ENCODE measurements at regions not wholly inside any gene's neighbourhood (a gene's known extent, or its start where the extent isn't known, plus 50 kb on each side); places are given as distances from the start of the nearest gene placed in this dataset.

DNA sequence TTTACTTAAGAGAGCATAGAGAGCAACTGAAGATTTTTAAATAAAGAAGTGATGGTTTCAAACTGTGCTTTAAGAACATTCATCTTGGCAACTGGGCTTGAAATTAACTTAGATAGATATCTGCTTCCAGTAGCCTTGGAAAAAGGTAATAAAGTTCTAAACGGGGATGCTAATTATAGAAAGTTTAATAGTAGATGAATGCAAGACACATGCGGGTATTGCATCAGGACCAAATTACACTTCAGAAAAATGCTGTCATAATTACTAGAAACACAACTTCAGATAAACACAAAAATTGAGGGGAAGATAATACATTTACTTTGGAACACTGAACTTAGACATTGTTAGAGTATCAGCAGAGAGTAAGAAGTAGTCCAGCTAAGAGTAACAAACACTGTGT, 227.7 kb upstream of the SNX2 start:
- Histone ChIP-seq H3K4me1 (ENCODE audit: control insufficient read depth, insufficient read depth, low read length) (no peaks in the 10 kb centered on the region), H3K36me3 (ENCODE audit: control insufficient read depth, insufficient read depth, low read length) (no peaks in the 10 kb centered on the region), H3K27me3 (ENCODE audit: control insufficient read depth, insufficient read depth, low read length) (no peaks in the 10 kb centered on the region), H3K9me3 (ENCODE audit: control insufficient read depth, insufficient read depth, low read length) (no peaks in the 10 kb centered on the region), H3K4me3 (ENCODE audit: low read depth, low read length) (no peak overlapping the region), H3K9ac (ENCODE audit: low read depth, low read length) (no peak overlapping the region), H3K27ac (ENCODE audit: low read depth, low read length) (no peak overlapping the region)

DNA sequence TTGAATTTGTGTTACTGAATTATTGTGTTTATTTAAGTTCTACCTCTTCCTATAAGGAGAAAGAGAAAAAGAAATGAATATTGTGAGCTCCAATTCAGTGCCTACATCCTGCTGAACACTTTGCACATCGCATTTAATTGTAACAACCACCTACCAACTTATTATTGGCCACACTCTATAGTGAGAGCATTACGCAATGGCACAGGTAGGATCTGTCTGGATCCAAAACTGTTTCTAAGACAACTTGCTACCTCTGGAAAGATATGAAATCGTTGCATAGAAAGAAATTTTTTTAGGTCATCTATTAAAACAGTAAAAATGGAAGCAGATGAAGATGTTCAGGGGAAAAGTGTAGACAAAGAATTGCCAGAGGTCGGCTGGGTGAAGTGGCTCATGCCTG, 227.2 kb upstream of the SNX2 start:
- Histone ChIP-seq H3K4me3 (ENCODE audit: low read depth, low read length) (no peak overlapping the region), H3K36me3 (ENCODE audit: control insufficient read depth, insufficient read depth, low read length) (no peaks in the 10 kb centered on the region), H3K9me3 (ENCODE audit: control insufficient read depth, insufficient read depth, low read length) (no peaks in the 10 kb centered on the region), H3K9ac (ENCODE audit: low read depth, low read length) (no peak overlapping the region), H3K27me3 (ENCODE audit: control insufficient read depth, insufficient read depth, low read length) (no peaks in the 10 kb centered on the region), H3K4me1 (ENCODE audit: control insufficient read depth, insufficient read depth, low read length) (no peaks in the 10 kb centered on the region), H3K27ac (ENCODE audit: low read depth, low read length) (no peak overlapping the region)

DNA sequence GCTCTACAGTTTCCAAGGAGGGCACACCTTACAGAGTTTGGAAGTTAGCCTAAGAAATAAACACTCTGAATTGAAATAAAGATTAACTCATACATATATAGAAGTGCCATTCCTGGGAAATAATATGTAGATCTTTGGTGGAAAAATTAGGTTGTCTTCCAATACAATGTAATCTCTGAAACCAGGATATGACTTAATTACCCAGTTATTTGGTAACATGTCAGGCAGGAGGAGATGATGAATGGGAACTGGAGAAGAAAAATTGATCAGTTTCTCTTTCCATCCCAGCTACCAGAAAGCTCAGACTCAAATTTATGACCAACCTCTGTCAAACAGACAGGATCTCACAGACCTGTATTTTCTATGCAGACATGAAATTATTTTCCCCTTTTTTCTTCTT, 215.2 kb upstream of the SNX2 start:
- no peak overlapping the region for H3K9ac ChIP-seq (ENCODE audit: low read depth, low read length)
- H3K36me3 ChIP-seq (ENCODE audit: control insufficient read depth, insufficient read depth, low read length) = no peaks in the 10 kb centered on the region
- no peak overlapping the region for H3K27ac ChIP-seq (ENCODE audit: low read depth, low read length)
- no peak overlapping the region for H3K4me3 ChIP-seq (ENCODE audit: low read depth, low read length)
- H3K4me1 ChIP-seq (ENCODE audit: control insufficient read depth, insufficient read depth, low read length) = no peaks in the 10 kb centered on the region
- H3K27me3 ChIP-seq (ENCODE audit: control insufficient read depth, insufficient read depth, low read length) = no peaks in the 10 kb centered on the region
- no peaks in the 10 kb centered on the region for H3K9me3 ChIP-seq (ENCODE audit: control insufficient read depth, insufficient read depth, low read length)

DNA sequence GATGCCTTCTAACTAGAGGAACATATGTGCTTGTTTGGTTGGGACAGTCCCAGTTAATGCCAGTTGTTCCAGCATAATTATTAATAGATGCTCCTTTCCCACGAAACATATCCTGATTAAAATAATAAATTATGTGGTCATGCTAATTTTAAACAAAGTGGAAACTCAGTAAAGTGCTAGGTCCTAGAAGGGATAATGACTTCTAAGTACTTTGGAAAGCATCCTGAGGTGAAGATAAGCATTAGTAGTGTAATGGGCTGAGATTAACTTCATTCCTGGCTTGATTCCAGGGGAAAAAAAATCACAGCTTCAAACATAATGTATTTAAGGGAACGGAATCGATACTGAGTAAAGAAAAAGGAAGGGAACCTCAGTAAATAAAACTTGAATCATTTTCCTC, 213.7 kb upstream of the SNX2 start:
- Histone ChIP-seq H3K27ac (ENCODE audit: low read depth, low read length) (no peak overlapping the region), H3K4me1 (ENCODE audit: control insufficient read depth, insufficient read depth, low read length) (no peaks in the 10 kb centered on the region), H3K36me3 (ENCODE audit: control insufficient read depth, insufficient read depth, low read length) (no peaks in the 10 kb centered on the region), H3K27me3 (ENCODE audit: control insufficient read depth, insufficient read depth, low read length) (no peaks in the 10 kb centered on the region), H3K9me3 (ENCODE audit: control insufficient read depth, insufficient read depth, low read length) (no peaks in the 10 kb centered on the region), H3K9ac (ENCODE audit: low read depth, low read length) (no peak overlapping the region), H3K4me3 (ENCODE audit: low read depth, low read length) (no peak overlapping the region)

DNA sequence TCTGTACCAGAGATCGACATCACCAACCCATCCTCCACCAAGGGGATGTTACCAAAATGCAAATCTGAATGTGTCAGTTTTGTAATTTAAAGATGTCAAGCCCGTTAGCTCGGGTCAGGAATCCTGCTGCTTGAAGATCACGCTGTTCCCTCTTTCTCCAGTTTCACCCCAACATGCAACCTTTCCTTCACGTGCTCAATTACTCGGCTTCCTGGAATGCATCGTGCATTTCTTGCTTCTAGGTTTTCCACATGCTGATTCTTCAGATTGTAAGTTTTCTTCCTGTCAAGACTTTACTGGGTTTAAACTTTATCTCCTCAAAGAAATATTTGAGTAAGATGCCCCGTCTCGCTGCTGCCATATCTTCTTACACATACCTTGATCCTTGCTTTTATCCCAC, 209.5 kb upstream of the SNX2 start:
- Histone ChIP-seq H3K4me3 (ENCODE audit: low read depth, low read length) (no peak overlapping the region), H3K4me1 (ENCODE audit: control insufficient read depth, insufficient read depth, low read length) (no peaks in the 10 kb centered on the region), H3K27ac (ENCODE audit: low read depth, low read length) (no peak overlapping the region), H3K36me3 (ENCODE audit: control insufficient read depth, insufficient read depth, low read length) (no peaks in the 10 kb centered on the region), H3K9me3 (ENCODE audit: control insufficient read depth, insufficient read depth, low read length) (no peaks in the 10 kb centered on the region), H3K9ac (ENCODE audit: low read depth, low read length) (no peak overlapping the region), H3K27me3 (ENCODE audit: control insufficient read depth, insufficient read depth, low read length) (no peaks in the 10 kb centered on the region)

DNA sequence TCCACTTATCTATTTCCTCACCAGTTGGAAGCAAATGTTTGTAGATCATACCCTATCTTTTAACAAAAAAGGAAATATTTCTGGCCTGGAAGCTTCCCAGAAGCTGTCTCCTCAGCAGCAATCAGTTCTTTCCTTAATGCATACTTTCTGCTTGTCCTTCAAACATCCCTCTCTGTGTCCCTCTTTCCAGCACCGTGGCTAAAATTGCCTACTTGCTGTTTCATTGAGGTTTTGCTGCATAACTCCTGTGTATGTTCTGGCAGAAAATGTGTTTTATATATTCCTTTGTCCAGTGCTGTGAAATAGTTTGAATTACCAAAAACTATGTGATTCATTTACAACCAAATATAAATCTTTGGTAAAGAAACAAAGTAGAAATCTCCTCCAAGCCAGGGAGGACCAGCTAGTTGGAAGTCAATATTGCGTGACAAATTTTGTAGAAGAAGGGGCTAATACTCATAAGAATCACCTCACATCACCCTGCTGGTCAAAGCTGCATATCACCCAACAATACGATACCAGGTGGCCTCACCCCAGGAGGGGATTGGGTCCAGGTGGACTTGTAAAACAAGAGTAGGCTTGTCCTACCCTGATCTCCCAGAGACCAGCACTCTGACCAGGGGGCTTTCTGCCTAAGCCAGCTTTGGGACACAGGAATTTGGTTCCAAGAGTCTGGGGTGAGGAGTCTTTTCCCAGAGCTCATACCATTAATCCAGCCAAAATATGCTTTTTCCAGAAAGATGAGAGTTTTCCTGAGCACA, 198.4 kb upstream of the SNX2 start:
- no peaks in the 10 kb centered on the region for H3K9me3 ChIP-seq (ENCODE audit: control insufficient read depth, insufficient read depth, low read length)
- H3K9ac ChIP-seq (ENCODE audit: low read depth, low read length) = no peak overlapping the region
- no peaks in the 10 kb centered on the region for H3K36me3 ChIP-seq (ENCODE audit: control insufficient read depth, insufficient read depth, low read length)
- no peak overlapping the region for H3K4me3 ChIP-seq (ENCODE audit: low read depth, low read length)
- peaks cover 16% of the 10 kb centered on the region for H3K4me1 ChIP-seq (ENCODE audit: control insufficient read depth, insufficient read depth, low read length)
- no peak overlapping the region for H3K27ac ChIP-seq (ENCODE audit: low read depth, low read length)
- no peaks in the 10 kb centered on the region for H3K27me3 ChIP-seq (ENCODE audit: control insufficient read depth, insufficient read depth, low read length)

DNA sequence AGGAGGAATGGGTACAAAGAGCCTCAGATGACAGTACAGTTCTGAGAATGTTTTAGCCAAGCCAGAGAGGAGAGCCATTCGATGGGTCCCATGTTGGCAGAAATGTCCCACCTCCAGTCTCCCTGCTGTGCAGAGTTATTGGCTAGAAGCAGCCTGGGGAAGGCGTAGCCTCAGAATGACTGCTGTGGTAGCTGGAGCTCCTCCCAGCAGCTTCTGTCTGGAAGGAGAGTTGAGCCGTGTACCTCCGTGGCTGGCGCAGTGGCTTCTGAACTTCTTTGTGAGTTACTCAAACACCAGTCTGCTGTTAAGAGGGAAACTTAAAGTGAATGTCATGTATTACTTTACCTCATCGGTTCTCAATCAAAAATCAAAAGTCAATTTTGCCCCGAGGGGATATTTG, 193.3 kb upstream of the SNX2 start:
- Histone ChIP-seq H3K9ac (ENCODE audit: low read depth, low read length) (no peak overlapping the region), H3K4me3 (ENCODE audit: low read depth, low read length) (no peak overlapping the region), H3K9me3 (ENCODE audit: control insufficient read depth, insufficient read depth, low read length) (no peaks in the 10 kb centered on the region), H3K4me1 (ENCODE audit: control insufficient read depth, insufficient read depth, low read length) (0 out of 2 replicates have a peak, but pooled peaks cover 2% of the 10 kb centered on the region), H3K27me3 (ENCODE audit: control insufficient read depth, insufficient read depth, low read length) (no peaks in the 10 kb centered on the region), H3K27ac (ENCODE audit: low read depth, low read length) (no peak overlapping the region), H3K36me3 (ENCODE audit: control insufficient read depth, insufficient read depth, low read length) (no peaks in the 10 kb centered on the region)

DNA sequence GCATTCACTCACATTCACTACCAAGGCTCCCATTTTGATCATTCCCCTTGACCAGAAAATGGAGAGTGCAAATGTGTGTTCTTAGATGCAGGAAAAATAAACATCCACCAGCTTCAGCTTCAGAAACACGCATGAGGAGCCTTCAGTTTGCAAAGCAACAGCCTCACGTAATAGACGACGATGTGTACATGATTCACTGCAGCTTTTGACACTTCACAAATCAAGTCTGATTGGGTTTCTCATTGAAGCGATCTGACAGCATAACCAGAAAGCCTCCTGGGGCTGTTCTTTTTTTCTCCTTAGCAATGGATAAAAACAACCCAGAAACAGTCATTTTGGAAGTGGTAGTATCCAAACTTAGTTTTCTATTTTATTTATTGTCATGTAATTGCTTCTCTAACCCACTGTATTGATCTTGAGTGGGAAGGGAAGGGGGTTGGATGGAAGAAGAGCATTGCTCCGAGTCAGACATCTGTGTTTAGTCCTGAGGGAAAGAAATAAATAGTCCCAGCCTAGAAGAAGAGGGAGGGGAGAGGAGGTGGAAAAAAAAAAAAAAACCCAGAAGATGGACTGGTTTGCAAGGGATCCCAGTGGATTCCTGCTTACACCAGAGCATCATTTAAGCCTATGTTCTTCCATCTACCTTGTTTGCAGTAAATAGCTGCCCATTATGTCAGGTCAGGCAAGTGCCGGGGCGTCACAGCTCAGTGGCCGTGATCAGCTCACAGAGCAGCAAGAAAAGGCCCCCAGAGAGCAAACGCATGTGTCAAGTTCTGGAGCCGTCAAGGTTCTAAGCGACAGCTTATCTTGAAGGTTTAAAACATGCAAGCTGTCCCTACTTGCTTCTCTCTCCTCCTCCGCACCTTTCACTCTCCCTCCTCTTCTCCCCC, 190.2 kb upstream of the SNX2 start:
- Histone ChIP-seq H3K4me1 (ENCODE audit: control insufficient read depth, insufficient read depth, low read length) (no peaks in the 10 kb centered on the region), H3K36me3 (ENCODE audit: control insufficient read depth, insufficient read depth, low read length) (no peaks in the 10 kb centered on the region), H3K4me3 (ENCODE audit: low read depth, low read length) (no peak overlapping the region), H3K27me3 (ENCODE audit: control insufficient read depth, insufficient read depth, low read length) (no peaks in the 10 kb centered on the region), H3K9ac (ENCODE audit: low read depth, low read length) (no peak overlapping the region), H3K9me3 (ENCODE audit: control insufficient read depth, insufficient read depth, low read length) (no peaks in the 10 kb centered on the region), H3K27ac (ENCODE audit: low read depth, low read length) (no peak overlapping the region)

DNA sequence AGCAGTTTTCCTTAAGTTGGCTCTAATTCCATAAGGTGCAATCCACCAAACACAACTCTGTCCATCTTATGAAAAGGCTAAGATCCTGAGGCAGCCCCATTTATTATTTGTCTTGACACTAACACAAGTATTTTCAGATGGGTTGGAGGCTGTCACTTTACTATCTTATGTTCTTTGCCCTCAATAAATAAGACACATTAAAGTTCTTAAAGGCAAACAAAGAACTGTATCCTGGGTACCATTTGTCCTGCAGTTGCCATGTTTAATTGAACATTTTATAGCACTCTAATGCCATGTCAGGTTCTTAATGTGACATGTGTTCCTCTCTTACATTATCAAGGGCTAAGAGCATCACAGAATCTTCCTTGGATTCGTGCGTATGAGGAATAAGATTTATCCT, 189.5 kb upstream of the SNX2 start:
- H3K27me3 ChIP-seq (ENCODE audit: control insufficient read depth, insufficient read depth, low read length) = no peaks in the 10 kb centered on the region
- no peaks in the 10 kb centered on the region for H3K36me3 ChIP-seq (ENCODE audit: control insufficient read depth, insufficient read depth, low read length)
- H3K4me1 ChIP-seq (ENCODE audit: control insufficient read depth, insufficient read depth, low read length) = no peaks in the 10 kb centered on the region
- H3K9ac ChIP-seq (ENCODE audit: low read depth, low read length) = no peak overlapping the region
- H3K9me3 ChIP-seq (ENCODE audit: control insufficient read depth, insufficient read depth, low read length) = no peaks in the 10 kb centered on the region
- H3K27ac ChIP-seq (ENCODE audit: low read depth, low read length) = no peak overlapping the region
- no peak overlapping the region for H3K4me3 ChIP-seq (ENCODE audit: low read depth, low read length)

DNA sequence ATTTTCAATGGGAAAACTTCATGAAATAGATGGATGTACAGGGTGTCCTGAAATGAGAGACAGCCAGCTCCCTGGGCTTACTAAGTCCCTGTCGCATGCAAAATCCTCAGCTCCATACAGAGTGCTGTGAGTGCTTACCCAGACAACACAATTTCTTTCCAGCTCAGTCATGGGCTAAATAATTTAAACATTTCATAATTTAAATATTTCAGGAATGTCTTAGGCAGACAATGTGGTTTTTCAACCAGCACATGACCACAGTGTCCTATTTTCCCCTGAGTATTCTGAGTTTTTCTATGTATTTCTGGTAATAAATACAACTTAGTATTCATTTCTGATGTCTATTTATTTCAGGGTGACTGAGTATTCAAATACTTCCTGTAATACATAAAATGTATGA, 188.5 kb upstream of the SNX2 start:
- H3K27me3 ChIP-seq (ENCODE audit: control insufficient read depth, insufficient read depth, low read length) = no peaks in the 10 kb centered on the region
- no peaks in the 10 kb centered on the region for H3K36me3 ChIP-seq (ENCODE audit: control insufficient read depth, insufficient read depth, low read length)
- no peaks in the 10 kb centered on the region for H3K4me1 ChIP-seq (ENCODE audit: control insufficient read depth, insufficient read depth, low read length)
- H3K9me3 ChIP-seq (ENCODE audit: control insufficient read depth, insufficient read depth, low read length) = no peaks in the 10 kb centered on the region
- H3K4me3 ChIP-seq (ENCODE audit: low read depth, low read length) = no peak overlapping the region
- H3K27ac ChIP-seq (ENCODE audit: low read depth, low read length) = no peak overlapping the region
- no peak overlapping the region for H3K9ac ChIP-seq (ENCODE audit: low read depth, low read length)

DNA sequence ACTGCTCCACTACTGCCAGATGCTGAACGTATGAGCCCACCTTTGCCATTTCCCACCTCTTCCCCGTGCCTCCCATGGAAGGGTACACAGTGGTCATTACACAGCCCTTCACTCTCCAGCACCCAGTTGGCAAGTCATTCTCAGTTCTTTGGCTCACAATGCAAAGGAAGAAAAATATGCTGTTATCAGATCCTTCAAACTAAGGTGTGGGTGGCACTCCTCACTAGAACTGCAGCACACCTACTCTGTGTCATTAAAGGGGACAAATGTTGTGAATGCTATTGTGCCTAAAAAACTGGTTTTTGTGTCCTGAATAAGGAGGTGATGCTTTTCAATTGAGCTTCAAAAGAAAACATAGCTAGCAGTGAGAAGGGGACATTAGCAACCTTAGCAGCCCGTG, 183.1 kb upstream of the SNX2 start:
- H3K4me3 ChIP-seq (ENCODE audit: low read depth, low read length) = no peak overlapping the region
- H3K9me3 ChIP-seq (ENCODE audit: control insufficient read depth, insufficient read depth, low read length) = no peaks in the 10 kb centered on the region
- H3K4me1 ChIP-seq (ENCODE audit: control insufficient read depth, insufficient read depth, low read length) = no peaks in the 10 kb centered on the region
- H3K9ac ChIP-seq (ENCODE audit: low read depth, low read length) = no peak overlapping the region
- no peak overlapping the region for H3K27ac ChIP-seq (ENCODE audit: low read depth, low read length)
- H3K36me3 ChIP-seq (ENCODE audit: control insufficient read depth, insufficient read depth, low read length) = no peaks in the 10 kb centered on the region
- no peaks in the 10 kb centered on the region for H3K27me3 ChIP-seq (ENCODE audit: control insufficient read depth, insufficient read depth, low read length)

Data from HUES48 (cell line).